ENCODE measurements at regions not wholly inside any gene's neighbourhood (a gene's known extent, or its start where the extent isn't known, plus 50 kb on each side); places are given as distances from the start of the nearest gene placed in this dataset.
"Not testable (repeated sequence)": the region's sequence is repeated elsewhere in the genome, so short reads cannot be mapped to it uniquely, and the experiment has no call there.

DNA sequence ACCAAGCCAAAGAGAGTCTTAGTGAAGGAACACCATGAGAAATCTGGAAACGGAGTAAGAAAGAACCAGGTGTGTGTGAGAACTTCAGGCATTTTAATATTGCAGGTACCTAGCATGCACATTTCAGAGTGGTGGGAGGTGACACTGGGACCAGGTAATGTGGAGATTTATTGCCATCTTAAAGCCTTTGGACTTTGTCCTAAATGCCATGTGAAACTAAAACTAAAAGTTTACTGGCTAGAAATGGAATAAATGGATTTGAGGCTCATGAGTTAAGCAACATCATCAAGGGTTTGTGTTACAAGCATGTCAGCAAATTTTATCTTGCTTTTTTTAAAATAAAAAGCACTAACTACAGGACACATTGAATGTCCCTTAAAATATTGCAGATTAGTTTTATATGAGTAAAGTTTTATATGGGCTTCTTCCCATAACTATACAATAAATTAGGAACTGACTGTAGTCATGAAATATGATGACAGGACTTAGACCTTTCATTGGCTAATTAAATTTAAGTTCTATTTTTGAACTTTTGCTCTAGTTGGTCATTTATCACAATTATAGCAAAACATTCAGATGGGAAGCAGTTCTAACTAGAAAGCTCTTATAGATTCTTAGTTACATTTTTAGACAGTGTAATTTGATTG lies 721.1 kb upstream of the NOVA1 start:
- no peak overlapping the region for H3K4me3 ChIP-seq (ENCODE audit: low read depth, low read length)
- DNase-seq (ENCODE audit: low read depth): no peak
- TF ChIP-seq, protein P1, sequence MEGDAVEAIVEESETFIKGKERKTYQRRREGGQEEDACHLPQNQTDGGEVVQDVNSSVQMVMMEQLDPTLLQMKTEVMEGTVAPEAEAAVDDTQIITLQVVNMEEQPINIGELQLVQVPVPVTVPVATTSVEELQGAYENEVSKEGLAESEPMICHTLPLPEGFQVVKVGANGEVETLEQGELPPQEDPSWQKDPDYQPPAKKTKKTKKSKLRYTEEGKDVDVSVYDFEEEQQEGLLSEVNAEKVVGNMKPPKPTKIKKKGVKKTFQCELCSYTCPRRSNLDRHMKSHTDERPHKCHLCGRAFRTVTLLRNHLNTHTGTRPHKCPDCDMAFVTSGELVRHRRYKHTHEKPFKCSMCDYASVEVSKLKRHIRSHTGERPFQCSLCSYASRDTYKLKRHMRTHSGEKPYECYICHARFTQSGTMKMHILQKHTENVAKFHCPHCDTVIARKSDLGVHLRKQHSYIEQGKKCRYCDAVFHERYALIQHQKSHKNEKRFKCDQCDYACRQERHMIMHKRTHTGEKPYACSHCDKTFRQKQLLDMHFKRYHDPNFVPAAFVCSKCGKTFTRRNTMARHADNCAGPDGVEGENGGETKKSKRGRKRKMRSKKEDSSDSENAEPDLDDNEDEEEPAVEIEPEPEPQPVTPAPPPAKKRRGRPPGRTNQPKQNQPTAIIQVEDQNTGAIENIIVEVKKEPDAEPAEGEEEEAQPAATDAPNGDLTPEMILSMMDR (conservative IDR thresholded peaks at IDR 0.05; ENCODE audit: low read depth, low read length): no peak

DNA sequence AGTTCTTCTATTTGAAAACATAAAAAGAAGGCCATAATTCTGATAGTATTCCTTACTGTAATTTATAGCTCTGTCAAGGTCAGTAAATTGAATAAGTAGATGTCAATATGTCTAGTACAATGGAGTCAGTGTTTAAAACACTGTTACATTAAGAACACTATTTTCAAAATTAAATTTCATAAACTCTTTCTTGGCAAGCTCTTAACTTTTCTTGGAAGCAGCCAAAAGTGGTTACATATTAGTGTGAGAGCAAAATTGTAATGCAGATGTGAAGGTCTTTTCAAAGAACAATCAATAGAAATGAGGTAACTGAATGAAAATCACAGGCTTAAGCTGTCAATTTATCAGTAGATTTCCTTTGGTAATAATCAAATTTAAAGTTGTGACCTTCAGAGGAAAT lies 722.4 kb upstream of the NOVA1 start:
- DNase-seq (ENCODE audit: low read depth): no peak
- H3K4me3 ChIP-seq (ENCODE audit: low read depth, low read length): no peak overlapping the region
- TF ChIP-seq, protein P1 (conservative IDR thresholded peaks at IDR 0.05; ENCODE audit: low read depth, low read length): no peak

DNA sequence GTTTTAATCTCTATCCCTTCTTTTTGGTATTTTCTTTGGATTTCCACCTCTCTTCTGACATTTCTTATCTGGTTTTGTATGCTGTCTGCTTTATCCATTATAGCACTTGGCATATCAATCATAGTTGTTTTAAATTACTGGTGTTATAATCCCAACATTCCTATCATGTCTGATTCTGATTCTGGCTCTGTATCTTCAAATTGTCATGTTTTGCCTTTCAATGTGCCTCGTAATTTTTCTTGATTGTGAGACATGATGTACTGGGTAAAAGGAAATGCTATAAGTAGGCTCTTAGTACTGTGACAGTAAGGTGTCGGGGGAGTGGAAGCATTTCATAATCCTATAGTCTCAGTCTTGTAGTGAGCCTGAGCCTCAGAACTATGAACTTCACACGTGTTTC lies 729.3 kb upstream of the NOVA1 start:
- TF ChIP-seq, protein P1 (conservative IDR thresholded peaks at IDR 0.05; ENCODE audit: low read depth, low read length): no peak
- DNase-seq (ENCODE audit: low read depth): no peak
- no peak overlapping the region for H3K4me3 ChIP-seq (ENCODE audit: low read depth, low read length)

DNA sequence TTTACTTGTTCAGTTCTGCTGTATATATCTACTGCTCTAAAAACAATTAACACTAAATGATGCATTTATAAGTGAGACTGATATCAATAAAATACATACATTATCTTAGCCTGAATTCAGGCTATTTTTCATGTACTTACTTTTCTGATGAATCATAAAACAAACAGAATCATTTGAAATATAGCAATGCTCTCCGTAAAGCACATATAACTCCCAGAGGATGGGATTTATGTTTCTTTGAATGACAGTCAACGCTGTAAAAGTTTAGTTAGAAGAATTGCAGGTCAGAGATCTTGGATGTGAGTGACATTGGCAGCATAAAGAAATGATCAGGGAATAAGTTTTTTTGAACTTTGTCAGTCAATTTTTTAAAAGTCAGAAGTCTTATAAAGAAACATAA lies 740.2 kb upstream of the NOVA1 start:
- TF ChIP-seq, protein P1 (conservative IDR thresholded peaks at IDR 0.05; ENCODE audit: low read depth, low read length): no peak
- no peak for DNase-seq (ENCODE audit: low read depth)
- no peak overlapping the region for H3K4me3 ChIP-seq (ENCODE audit: low read depth, low read length)

DNA sequence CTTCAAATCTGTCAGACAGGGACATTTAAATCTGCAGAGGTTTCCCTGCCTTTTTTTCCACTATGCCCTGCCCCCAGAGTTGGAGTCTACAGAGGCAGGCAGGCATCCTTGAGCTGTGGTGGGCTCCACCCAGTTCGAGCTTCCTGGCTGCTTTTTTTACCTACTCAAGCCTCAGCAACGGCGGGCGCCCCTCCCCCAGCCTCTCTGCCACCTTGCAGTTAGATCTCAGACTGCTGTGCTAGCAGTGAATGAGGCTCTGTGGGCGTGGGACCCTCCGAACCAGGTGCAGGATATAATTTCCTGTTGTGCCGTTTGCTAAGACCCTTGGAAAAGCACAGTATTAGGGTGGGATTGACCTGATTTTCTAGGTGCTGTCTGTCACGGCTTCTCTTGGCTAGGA lies 765.2 kb upstream of the NOVA1 start:
- not testable (repeated sequence) for H3K4me3 ChIP-seq (ENCODE audit: low read depth, low read length); DNase-seq (ENCODE audit: low read depth)

DNA sequence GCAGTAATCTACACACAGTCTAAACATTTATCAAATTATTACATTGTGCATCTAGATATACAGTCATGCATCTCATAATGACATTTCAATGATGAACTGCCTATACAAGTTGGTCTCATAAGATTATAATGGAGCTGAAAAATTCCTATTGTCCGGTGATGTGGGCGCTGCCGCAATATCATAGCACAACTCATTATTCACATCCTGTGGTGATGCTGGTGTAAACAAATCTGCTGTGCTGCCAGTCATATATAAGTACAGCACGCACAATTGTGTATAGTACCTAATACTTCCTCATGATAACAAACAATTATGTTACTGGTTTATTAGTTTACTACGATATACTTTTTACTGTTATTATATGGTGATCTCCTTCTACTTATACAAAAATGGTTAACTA lies 768.8 kb upstream of the NOVA1 start:
- DNase-seq (ENCODE audit: low read depth): no peak
- TF ChIP-seq, protein P1 (conservative IDR thresholded peaks at IDR 0.05; ENCODE audit: low read depth, low read length): no peak
- H3K4me3 ChIP-seq (ENCODE audit: low read depth, low read length): no peak overlapping the region

DNA sequence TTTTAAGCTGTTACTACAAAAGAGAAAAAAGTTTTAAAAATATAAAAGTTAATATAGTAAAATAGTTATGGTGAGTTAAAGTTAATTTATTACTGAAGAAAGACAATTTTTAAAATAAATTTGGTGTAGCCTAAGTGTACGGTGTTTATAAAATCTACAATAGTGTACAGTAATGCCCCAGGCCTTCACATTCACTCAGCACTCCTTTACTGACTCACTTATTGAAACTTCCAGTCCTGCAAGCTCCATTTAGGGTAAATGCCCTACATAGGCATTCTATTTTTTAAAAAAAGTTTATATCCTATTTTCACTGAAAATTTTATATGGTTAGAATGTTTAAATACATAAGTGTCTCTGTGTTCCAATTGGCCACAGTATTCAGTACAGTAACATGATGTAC lies 769.5 kb upstream of the NOVA1 start:
- TF ChIP-seq, protein P1 (conservative IDR thresholded peaks at IDR 0.05; ENCODE audit: low read depth, low read length): no peak
- no peak for DNase-seq (ENCODE audit: low read depth)

More for the DNA sequence above, 769.5 kb upstream of the NOVA1 start:
- no peak overlapping the region for H3K4me3 ChIP-seq (ENCODE audit: low read depth, low read length)
